ENCODE measurements at regions not wholly inside any gene's neighbourhood (a gene's known extent, or its start where the extent isn't known, plus 50 kb on each side); places are given as distances from the start of the nearest gene placed in this dataset.

GRCh38 chr6:1013656-1014430 is 298.1 kb upstream of the FOXQ1 start:
- TF ChIP-seq CTCF (conservative IDR thresholded peaks at IDR 0.05): no peak
- DNase-seq (ENCODE audit: low read depth, low spot score): no peak
- no peak overlapping the region for H3K27ac Mint-ChIP-seq (ENCODE audit: unreplicated experiment)
- no peaks in the 10 kb centered on the region for H3K36me3 Mint-ChIP-seq (ENCODE audit: low read depth)
- H3K9me3 Mint-ChIP-seq: peaks cover 3% of the 10 kb centered on the region
- H3K4me1 Mint-ChIP-seq: no peaks in the 10 kb centered on the region
- H3K27me3 Mint-ChIP-seq (ENCODE audit: low read depth): peaks cover 11% of the 10 kb centered on the region
- H3K4me3 Mint-ChIP-seq: no peak overlapping the region

GRCh38 chr6:1009103-1009502 is 302.8 kb upstream of the FOXQ1 start:
- no peak for DNase-seq (ENCODE audit: low read depth, low spot score)
- TF ChIP-seq CTCF (conservative IDR thresholded peaks at IDR 0.05): no peak
- Mint-ChIP-seq H3K27ac (ENCODE audit: unreplicated experiment) (no peak overlapping the region), H3K4me1 (no peaks in the 10 kb centered on the region), H3K27me3 (ENCODE audit: low read depth) (peaks cover 17% of the 10 kb centered on the region), H3K36me3 (ENCODE audit: low read depth) (no peaks in the 10 kb centered on the region), H3K9me3 (peaks cover 3% of the 10 kb centered on the region), H3K4me3 (no peak overlapping the region)

GRCh38 chr6:1007159-1007558 is 304.7 kb upstream of the FOXQ1 start:
- DNase-seq (ENCODE audit: low read depth, low spot score): no peak
- H3K4me3 Mint-ChIP-seq: no peak overlapping the region
- H3K9me3 Mint-ChIP-seq: peaks cover 3% of the 10 kb centered on the region
- H3K27ac Mint-ChIP-seq (ENCODE audit: unreplicated experiment): no peak overlapping the region
- H3K27me3 Mint-ChIP-seq (ENCODE audit: low read depth): peaks cover 18% of the 10 kb centered on the region
- TF ChIP-seq CTCF (conservative IDR thresholded peaks at IDR 0.05): no peak
- no peaks in the 10 kb centered on the region for H3K36me3 Mint-ChIP-seq (ENCODE audit: low read depth)
- H3K4me1 Mint-ChIP-seq: no peaks in the 10 kb centered on the region

- no peak for TF ChIP-seq CTCF (conservative IDR thresholded peaks at IDR 0.05)
- Mint-ChIP-seq H3K27ac (ENCODE audit: unreplicated experiment) (no peak overlapping the region), H3K4me1 (no peaks in the 10 kb centered on the region), H3K4me3 (no peak overlapping the region), H3K9me3 (no peaks in the 10 kb centered on the region), H3K27me3 (ENCODE audit: low read depth) (peaks cover 17% of the 10 kb centered on the region), H3K36me3 (ENCODE audit: low read depth) (no peaks in the 10 kb centered on the region)
- DNase-seq (ENCODE audit: low read depth, low spot score): no peak
These were observed 306.8 kb upstream of the FOXQ1 start for GRCh38 chr6:1004885-1005630.

- Mint-ChIP-seq H3K4me1 (no peaks in the 10 kb centered on the region), H3K9me3 (no peaks in the 10 kb centered on the region), H3K36me3 (ENCODE audit: low read depth) (no peaks in the 10 kb centered on the region), H3K27me3 (ENCODE audit: low read depth) (peaks cover 15% of the 10 kb centered on the region), H3K4me3 (no peak overlapping the region), H3K27ac (ENCODE audit: unreplicated experiment) (no peak overlapping the region)
- DNase-seq (ENCODE audit: low read depth, low spot score): no peak
- TF ChIP-seq CTCF (conservative IDR thresholded peaks at IDR 0.05): no peak
These were observed 308.3 kb upstream of the FOXQ1 start for GRCh38 chr6:1003394-1004160.
